GM06990 (cell line): ENCODE measurements at regions not wholly inside any gene's neighbourhood (a gene's known extent, or its start where the extent isn't known, plus 50 kb on each side); places are given as distances from the start of the nearest gene placed in this dataset.

Experiments
- DNase-seq: peaks from one replicate; pipeline ENCODE4 v3.0.0-alpha.2; 2011; ENCODE audit not compliant: insufficient read length; ENCODE audit errors: extremely low read depth
- H3K27me3 ChIP-seq: replicated peaks from 2 replicates; pipeline ENCODE4 v1.6.0; 2011; ENCODE audit warnings: low read length; ENCODE audit not compliant: control insufficient read depth, insufficient read depth
- H3K36me3 ChIP-seq: 2 replicates; pipeline ENCODE4 v1.5.1; 2011; ENCODE audit warnings: low read length; ENCODE audit not compliant: control insufficient read depth, insufficient read depth
- H3K4me3 ChIP-seq: replicated peaks from 2 replicates; pipeline ENCODE4 v1.5.1; 2011; ENCODE audit warnings: low read depth, mild to moderate bottlenecking, control low read depth, low read length
- TF ChIP-seq, protein P1 (sequence below): IDR thresholded peaks from 2 replicates; pipeline ENCODE4 v1.5.1; 2011; ENCODE audit warnings: low read length, control low read depth, mild to moderate bottlenecking, inconsistent platforms; ENCODE audit not compliant: insufficient read depth, poor library complexity, severe bottlenecking

DNA sequence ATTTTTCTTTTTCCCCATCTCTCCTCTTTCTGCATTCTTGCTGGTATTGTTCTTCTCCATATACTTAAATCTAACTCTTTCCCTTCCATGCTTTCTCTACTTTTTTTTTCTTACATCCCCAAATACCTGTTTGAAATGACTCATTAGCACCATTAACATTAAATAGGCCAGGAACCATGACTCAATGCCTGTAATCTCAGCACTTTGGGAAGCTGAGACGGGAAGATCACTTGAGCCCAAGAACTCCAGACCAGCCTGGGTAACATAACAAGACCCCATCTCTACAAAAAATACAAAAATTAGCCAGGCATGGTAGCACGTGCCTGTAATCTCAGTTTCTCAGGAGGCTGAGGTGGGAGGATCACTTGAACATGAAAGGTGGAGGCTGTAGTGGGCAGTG, 1026.8 kb downstream of the GATA3 start:
- no peaks in the 10 kb centered on the region for H3K27me3 ChIP-seq
- DNase-seq, result no peak
- no peaks in the 10 kb centered on the region for H3K36me3 ChIP-seq
- TF ChIP-seq, protein P1, sequence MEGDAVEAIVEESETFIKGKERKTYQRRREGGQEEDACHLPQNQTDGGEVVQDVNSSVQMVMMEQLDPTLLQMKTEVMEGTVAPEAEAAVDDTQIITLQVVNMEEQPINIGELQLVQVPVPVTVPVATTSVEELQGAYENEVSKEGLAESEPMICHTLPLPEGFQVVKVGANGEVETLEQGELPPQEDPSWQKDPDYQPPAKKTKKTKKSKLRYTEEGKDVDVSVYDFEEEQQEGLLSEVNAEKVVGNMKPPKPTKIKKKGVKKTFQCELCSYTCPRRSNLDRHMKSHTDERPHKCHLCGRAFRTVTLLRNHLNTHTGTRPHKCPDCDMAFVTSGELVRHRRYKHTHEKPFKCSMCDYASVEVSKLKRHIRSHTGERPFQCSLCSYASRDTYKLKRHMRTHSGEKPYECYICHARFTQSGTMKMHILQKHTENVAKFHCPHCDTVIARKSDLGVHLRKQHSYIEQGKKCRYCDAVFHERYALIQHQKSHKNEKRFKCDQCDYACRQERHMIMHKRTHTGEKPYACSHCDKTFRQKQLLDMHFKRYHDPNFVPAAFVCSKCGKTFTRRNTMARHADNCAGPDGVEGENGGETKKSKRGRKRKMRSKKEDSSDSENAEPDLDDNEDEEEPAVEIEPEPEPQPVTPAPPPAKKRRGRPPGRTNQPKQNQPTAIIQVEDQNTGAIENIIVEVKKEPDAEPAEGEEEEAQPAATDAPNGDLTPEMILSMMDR, result no peak
- no peak overlapping the region for H3K4me3 ChIP-seq

- Histone ChIP-seq H3K36me3 (no peaks in the 10 kb centered on the region), H3K4me3 (no peak overlapping the region), H3K27me3 (no peaks in the 10 kb centered on the region)
- DNase-seq, result no peak
- TF ChIP-seq, protein P1, result no peak
Observed at GRCh38 chr10:9081961-9082360, 1027.5 kb downstream of the GATA3 start.

DNA sequence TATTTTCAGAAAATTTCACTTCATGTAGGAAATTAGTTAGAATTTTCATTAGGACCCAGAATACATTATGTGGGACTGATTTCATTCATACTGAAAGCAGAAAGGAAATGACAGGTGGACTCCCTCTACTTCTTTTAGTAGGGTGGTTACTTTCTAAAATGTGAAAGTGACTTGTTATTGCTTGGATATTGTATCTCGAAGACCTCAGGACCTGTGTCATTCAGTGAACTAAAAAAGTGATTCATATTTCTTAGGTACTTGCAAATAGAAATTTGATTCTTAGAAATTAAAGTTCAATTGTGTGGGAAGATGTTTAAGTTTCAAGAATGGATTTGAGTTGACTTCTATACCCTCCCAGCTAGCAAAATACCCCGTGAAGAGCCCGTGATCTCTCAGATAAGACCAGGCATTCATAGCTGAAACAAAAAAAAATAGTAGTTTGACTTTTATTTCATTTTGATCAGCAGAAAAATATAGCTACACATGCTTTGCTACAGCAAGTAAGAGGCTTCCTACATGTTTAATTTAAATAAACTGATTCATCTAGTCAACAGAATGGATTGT, 1037.1 kb downstream of the GATA3 start:
- TF ChIP-seq, protein P1, result no peak
- Histone ChIP-seq H3K27me3 (no peaks in the 10 kb centered on the region), H3K4me3 (no peak overlapping the region), H3K36me3 (no peaks in the 10 kb centered on the region)
- DNase-seq, result no peak

- TF ChIP-seq, protein P1, result no peak
- Histone ChIP-seq H3K4me3 (no peak overlapping the region), H3K27me3 (no peaks in the 10 kb centered on the region), H3K36me3 (no peaks in the 10 kb centered on the region)
- DNase-seq, result no peak
Observed at GRCh38 chr10:9096288-9096687, 1041.8 kb downstream of the GATA3 start.

DNA sequence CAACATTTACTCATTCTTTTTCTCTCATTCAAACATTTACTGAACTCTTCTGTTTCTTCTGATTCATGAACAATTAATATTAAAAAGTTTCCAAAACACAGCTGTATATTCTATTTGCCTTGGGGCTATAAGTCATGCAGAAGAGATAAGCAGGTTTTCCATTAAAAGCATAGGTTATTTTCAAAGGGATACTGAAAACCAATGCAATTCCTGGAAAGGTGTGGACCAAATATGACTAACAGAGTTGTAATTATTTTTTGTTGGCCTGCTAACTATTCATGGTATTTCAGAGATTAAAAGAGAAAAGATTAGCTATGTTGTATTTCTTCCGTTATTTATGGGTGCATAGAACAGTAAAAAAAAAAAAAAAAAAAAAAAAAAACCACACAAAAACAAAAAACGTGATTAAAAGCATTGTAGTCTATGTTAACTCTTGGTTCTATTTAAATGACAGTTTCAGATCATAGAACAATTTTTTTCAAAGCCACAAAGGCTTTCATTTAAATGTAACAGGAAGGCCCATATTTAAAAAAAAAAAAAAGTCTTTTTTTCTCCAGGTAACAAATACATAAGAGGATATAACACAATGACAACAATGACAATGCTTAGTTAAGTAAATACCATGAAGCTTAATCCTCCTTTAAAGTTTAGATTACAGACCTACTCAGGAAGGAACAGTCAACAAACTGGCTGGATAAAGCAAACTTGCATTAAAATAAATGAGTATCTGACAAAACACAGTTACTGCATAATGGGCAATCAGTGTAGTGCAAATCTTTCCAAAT, 1042.9 kb downstream of the GATA3 start:
- no peaks in the 10 kb centered on the region for H3K36me3 ChIP-seq
- H3K27me3 ChIP-seq, result no peaks in the 10 kb centered on the region
- TF ChIP-seq, protein P1, result no peak
- no peak overlapping the region for H3K4me3 ChIP-seq
- DNase-seq, result no peak

GRCh38 chr10:9097991-9098306, 1043.5 kb downstream of the GATA3 start:
- Histone ChIP-seq H3K36me3 (no peaks in the 10 kb centered on the region), H3K4me3 (no peak overlapping the region), H3K27me3 (no peaks in the 10 kb centered on the region)
- no peak for DNase-seq
- TF ChIP-seq, protein P1, result no peak
